ENCODE measurements at regions not wholly inside any gene's neighbourhood (a gene's known extent, or its start where the extent isn't known, plus 50 kb on each side); places are given as distances from the start of the nearest gene placed in this dataset.
A peak's percentile ranks its signal among the peaks of the same experiment; 100 is the strongest.

- DNase-seq (ENCODE audit: low spot score): no peak
Measured at GRCh38 chr18:55119434-55119833, 160.2 kb upstream of the CCDC68 start.

GRCh38 chr18:55119016-55119415, 159.8 kb upstream of the CCDC68 start:
- DNase-seq (ENCODE audit: low spot score): no peak

GRCh38 chr18:55116863-55117262, 157.6 kb upstream of the CCDC68 start:
- peak; percentile 75 for DNase-seq (ENCODE audit: low spot score)

- peak; percentile 32 for DNase-seq (ENCODE audit: low spot score)
Measured at GRCh38 chr18:55115606-55116005, 156.3 kb upstream of the CCDC68 start.

- DNase-seq (ENCODE audit: low spot score): no peak
Measured at GRCh38 chr18:55114876-55115275, 155.6 kb upstream of the CCDC68 start.

GRCh38 chr18:55113800-55114199, 154.5 kb upstream of the CCDC68 start:
- no peak for DNase-seq (ENCODE audit: low spot score)

- no peak for DNase-seq (ENCODE audit: low spot score)
Measured at GRCh38 chr18:55111271-55111670, 152.0 kb upstream of the CCDC68 start.

- no peak for DNase-seq (ENCODE audit: low spot score)
Measured at GRCh38 chr18:55110436-55110835, 151.2 kb upstream of the CCDC68 start.

- no peak for DNase-seq (ENCODE audit: low spot score)
Measured at GRCh38 chr18:55109818-55110414, 150.7 kb upstream of the CCDC68 start.

- DNase-seq (ENCODE audit: low spot score): no peak
Measured at GRCh38 chr18:55106906-55107305, 147.6 kb upstream of the CCDC68 start.

- DNase-seq (ENCODE audit: low spot score): no peak
Measured at GRCh38 chr18:55106466-55106865, 147.2 kb upstream of the CCDC68 start.

- DNase-seq (ENCODE audit: low spot score): no peak
Measured at GRCh38 chr18:55105873-55106272, 146.6 kb upstream of the CCDC68 start.

GRCh38 chr18:55102958-55103456, 143.7 kb upstream of the CCDC68 start:
- no peak for DNase-seq (ENCODE audit: low spot score)

- DNase-seq (ENCODE audit: low spot score): no peak
Measured at GRCh38 chr18:55102501-55102900, 143.2 kb upstream of the CCDC68 start.

- no peak for DNase-seq (ENCODE audit: low spot score)
Measured at GRCh38 chr18:55101458-55101824, 142.2 kb upstream of the CCDC68 start.

GRCh38 chr18:55100817-55101457, 141.7 kb upstream of the CCDC68 start:
- peak; percentile 56 for DNase-seq (ENCODE audit: low spot score)

- peak; percentile 57 for DNase-seq (ENCODE audit: low spot score)
Measured at GRCh38 chr18:55097456-55098170, 138.4 kb upstream of the CCDC68 start.

- peak; percentile 80 for DNase-seq (ENCODE audit: low spot score)
Measured at GRCh38 chr18:55096263-55096951, 137.1 kb upstream of the CCDC68 start.

GRCh38 chr18:55095584-55095983, 136.3 kb upstream of the CCDC68 start:
- DNase-seq (ENCODE audit: low spot score): no peak

GRCh38 chr18:55093808-55094207, 134.5 kb upstream of the CCDC68 start:
- no peak for DNase-seq (ENCODE audit: low spot score)

- no peak for DNase-seq (ENCODE audit: low spot score)
Measured at GRCh38 chr18:55093295-55093694, 134.0 kb upstream of the CCDC68 start.

GRCh38 chr18:55092166-55092565, 132.9 kb upstream of the CCDC68 start:
- DNase-seq (ENCODE audit: low spot score): no peak

Measured in AG20443 (cell line).